AG09319 (cell line): ENCODE measurements at regions not wholly inside any gene's neighbourhood (a gene's known extent, or its start where the extent isn't known, plus 50 kb on each side); places are given as distances from the start of the nearest gene placed in this dataset.

Experiments used
- DNase-seq: peaks from one replicate; pipeline ENCODE4 v3.0.0-alpha.2; 2010; ENCODE audit warnings: low read depth; ENCODE audit errors: extremely low read depth
- CTCF ChIP-seq: IDR thresholded peaks from 2 replicates; pipeline ENCODE4 v1.5.1; 2011; ENCODE audit warnings: low read depth, mild to moderate bottlenecking, inconsistent platforms, low read length, moderate library complexity

- no peak for DNase-seq
Measured at GRCh38 chr18:56461151-56461550, 177.2 kb downstream of the TXNL1 start.

GRCh38 chr18:56460581-56460980 lies 177.8 kb downstream of the TXNL1 start:
- TF ChIP-seq CTCF = no peak
- DNase-seq = no peak

More at GRCh38 chr18:56461151-56461550, 177.2 kb downstream of the TXNL1 start:
- no peak for TF ChIP-seq CTCF

GRCh38 chr18:56458770-56459712 lies 179.4 kb downstream of the TXNL1 start:
- DNase-seq = no peak
- no peak for TF ChIP-seq CTCF

GRCh38 chr18:56455874-56456273 lies 182.5 kb downstream of the TXNL1 start:
- TF ChIP-seq CTCF = no peak
- no peak for DNase-seq

GRCh38 chr18:56455141-56455540 lies 183.3 kb downstream of the TXNL1 start:
- no peak for DNase-seq
- TF ChIP-seq CTCF = no peak

- no peak for DNase-seq
- no peak for TF ChIP-seq CTCF
Measured at GRCh38 chr18:56453631-56454030, 184.8 kb downstream of the TXNL1 start.

- TF ChIP-seq CTCF = no peak
- no peak for DNase-seq
Measured at GRCh38 chr18:56451188-56451587, 187.2 kb downstream of the TXNL1 start.
